HG03103 (cell line): ENCODE measurements at regions not wholly inside any gene's neighbourhood (a gene's known extent, or its start where the extent isn't known, plus 50 kb on each side); places are given as distances from the start of the nearest gene placed in this dataset.
"Not testable (repeated sequence)": the region's sequence is repeated elsewhere in the genome, so short reads cannot be mapped to it uniquely, and the experiment has no call there.

ENCODE experiments used
- ATAC-seq: cut with Tn5 transposase; IDR thresholded peaks from one replicate; pipeline ENCODE4 v1.9.1; 2021; ENCODE audit warnings: low read depth; ENCODE audit not compliant: unreplicated experiment

DNA sequence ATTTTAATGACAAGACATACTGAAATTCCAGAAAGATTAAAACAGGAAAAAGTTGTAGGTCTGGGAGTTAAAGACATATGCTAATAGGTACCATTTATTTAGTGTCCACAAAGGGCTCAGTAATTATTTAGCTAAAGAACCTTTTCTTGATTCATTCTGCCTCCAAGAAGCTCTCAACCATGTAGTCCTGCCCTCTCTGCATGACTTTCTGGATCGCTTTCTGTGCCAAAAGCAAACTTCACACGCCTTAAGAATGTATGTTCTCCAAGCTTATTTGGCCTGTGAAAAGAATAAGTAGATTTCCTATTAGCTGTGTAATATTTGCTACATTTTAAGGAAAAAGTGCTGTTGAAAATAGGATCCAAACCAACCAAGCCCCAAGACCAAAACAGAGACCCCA lies 291.7 kb downstream of the C12orf75 start:
- no peak for ATAC-seq

DNA sequence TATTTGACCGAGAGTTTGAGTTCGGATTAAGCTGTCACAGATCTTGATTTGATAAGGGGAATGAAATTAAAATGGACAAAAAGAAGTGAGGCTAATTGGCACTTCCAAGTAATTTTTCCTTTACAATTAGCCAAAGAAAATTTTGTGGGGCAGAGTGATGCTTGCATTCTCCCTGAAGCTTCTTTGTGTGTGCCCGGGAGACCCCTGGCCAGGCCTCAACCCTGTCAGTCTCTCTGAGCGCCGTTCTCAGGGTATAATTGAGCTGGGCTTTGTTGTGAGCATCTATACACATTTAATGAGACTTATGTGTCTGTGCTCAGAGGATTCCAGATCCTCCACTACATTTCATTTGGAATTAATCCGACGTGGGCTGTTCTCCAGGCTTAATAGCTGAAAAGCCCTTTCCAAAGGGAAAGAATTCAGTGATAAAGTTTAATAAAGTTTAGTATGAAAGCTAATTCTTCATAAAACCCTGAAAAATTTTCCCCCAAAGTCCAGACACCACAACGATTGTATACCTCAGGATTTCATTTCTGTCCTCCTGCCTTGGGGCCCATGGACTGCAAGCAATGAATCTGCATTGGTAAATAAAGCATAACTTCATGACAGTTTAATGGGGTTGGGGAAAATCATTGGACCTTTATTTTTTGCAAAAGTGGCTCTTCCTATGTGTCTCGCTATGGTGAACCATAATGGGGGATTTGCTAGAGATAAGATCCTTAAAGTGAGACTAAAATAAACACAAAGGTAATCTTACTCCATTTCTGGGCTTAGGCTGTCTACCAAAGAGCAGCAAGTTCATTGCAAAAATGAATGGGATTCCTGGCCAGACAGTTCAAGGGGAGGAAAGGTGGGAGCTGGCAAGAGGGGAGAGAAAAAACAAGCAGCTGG lies 292.6 kb downstream of the C12orf75 start:
- no peak for ATAC-seq

DNA sequence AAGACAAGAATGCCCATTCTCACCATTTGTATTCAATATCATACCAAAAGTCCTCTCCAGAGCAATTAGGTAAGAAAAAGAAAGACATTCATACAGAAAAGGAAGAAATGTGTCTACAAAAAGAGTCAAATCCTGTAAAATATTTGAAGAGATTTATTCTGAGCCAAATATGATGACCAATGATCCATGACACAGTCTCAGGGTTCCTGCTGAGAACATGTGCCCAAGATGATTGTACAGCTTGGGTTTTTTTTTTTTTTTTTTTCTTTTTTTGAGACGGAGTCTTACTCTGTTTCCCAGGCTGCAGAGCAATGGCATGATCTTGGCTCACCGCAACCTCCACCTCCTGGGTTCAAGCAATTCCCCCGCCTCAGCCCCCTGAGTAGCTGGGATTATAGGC lies 296.2 kb downstream of the C12orf75 start:
- no peak for ATAC-seq

DNA sequence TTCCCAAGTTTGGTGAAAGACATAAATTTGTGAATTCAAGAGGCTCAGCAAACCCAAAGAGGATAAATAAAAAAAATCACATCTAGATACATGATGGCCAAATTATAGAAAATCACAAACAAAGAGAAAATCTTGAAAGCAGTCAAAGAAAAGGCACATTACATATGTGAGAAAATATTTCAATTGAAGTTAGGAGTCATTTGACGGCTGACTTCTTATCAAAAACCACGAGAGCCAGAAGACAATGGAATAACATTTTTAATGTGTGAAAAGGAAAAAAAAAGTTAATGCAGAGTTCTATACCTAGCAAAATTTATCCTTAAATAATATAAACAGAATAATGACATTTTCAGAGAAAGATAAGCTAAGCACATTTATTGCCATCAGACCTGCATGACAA lies 307.0 kb downstream of the C12orf75 start:
- no peak for ATAC-seq

DNA sequence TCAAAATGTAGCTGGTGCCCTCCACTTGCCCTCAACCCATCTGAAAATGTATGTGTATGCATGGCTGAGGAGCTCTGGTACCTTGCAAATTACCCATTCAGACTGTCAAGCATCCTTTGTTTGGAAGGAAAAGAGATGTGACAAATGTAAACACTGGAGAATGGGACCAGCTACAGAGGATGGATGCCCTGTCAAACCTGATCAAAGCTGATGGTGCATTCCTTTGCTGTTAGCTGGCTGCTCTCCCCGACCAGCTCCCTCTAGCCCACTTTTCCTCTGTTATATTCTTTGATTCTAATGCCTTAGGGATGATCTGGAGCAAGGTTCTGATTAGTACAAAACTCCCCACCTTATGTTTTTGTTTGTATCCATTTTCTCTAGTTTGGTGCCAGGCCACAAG lies 310.3 kb downstream of the C12orf75 start:
- no peak for ATAC-seq

DNA sequence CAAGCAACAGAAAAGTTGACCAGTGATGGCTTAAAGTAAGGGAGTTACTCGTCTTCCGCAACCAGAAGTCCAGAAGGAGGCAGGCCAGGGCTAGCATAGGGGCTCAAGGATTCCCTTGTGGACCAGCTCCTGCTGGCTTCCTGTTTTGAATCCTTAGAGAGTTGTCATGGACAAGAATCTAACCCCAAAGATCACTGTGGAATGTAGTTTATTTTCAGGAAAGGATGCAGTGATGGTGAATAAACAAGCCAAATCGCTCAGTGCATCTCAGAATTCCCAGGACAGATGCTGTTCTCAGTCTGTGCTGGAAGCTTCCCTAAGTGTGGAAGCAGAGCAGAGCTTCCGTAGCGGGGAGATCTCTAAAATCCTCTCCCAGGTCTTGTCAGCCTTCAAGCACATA lies 311.3 kb downstream of the C12orf75 start:
- no peak for ATAC-seq

DNA sequence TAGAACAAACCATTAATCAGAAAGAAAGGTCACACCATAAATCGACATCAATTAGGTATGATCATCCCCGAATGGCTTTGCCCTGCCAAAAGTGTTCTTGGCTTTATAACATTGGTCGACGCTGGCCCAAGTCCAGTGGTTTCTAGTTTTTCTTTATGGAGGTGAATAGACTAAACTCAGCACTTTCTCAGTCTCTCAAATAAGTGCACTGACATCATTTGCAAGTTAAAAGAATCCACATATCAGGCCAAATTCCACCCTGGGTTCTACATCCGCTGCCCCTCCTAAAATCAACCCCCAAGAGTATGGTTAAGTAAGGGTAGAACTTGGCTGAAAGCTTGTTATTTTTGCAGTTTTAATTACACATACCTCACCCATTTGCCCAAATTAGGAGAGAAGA lies 314.3 kb downstream of the C12orf75 start:
- ATAC-seq, result no peak

DNA sequence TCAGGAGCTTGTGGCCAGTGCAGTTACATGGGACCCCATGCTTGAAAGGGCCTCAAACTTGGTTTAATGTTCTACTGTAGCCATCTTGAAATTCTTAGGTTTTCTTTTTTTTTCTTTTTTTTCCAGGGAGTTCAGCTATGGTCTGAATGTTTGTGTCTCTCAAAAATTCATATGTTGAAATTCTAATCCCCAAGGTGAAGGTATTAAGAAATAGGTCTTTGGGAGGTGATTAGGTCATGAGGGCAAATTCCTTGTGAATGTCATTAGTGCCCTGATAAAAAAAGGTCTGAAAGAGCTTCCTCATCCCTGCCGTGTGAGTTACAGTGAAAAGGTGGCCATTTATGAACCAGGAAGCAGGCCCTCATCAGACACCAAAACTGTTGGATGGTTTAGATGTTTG lies 324.1 kb downstream of the C12orf75 start:
- ATAC-seq, result no peak

DNA sequence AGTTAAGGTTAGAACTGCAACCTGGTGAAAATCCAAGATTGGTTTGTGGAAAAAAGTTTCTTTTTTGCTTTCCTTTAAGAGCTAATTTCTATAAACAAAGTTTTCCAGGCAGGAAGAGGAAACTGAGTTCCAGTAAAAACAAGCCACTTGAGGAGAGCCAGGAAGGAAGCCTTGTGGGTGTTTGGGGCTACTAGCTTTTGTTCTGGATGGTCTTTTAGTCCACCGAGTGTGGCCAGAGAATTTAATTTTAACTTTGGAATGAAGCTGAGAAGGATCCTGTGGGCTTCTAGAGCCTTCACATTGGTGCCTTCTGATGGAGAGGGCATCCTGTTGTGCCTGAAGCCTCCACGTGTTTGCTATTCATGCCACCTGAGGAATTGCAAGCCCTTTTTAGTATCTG lies 327.9 kb downstream of the C12orf75 start:
- no peak for ATAC-seq

DNA sequence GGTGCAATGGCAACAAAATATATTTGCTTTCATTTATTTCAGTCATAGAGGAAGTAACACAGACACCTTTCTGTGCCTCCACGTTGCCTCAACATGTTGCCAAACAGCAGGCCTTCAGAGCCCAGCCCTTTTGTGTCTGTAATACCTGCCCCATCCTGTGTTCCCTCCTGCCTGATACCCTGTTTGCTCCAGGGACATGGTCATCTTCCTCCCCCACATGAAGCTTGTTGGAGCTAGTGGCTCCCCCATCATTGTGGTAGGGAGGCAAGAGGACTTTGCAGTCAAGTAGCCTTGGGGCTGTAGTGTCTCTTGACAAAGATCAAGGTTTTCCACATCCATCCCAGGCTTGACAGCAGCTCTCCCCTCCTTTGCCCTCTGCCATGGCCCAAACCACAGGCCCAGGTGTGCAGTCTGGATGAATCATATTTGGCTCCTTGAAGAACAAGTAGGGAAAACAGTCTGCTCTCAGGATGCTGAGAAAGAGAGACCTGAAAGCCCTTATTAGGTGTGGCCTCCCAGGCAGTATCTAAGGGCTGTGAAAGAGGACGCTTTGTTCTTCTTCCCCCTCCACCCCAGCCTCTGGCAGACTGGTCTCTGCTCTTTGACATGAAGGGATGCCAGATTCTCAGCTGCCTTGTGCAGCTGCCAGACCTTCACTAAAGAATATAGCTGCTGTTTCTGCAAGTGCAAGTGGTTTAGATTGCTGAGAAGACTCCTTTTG lies 329.0 kb downstream of the C12orf75 start:
- no peak for ATAC-seq

DNA sequence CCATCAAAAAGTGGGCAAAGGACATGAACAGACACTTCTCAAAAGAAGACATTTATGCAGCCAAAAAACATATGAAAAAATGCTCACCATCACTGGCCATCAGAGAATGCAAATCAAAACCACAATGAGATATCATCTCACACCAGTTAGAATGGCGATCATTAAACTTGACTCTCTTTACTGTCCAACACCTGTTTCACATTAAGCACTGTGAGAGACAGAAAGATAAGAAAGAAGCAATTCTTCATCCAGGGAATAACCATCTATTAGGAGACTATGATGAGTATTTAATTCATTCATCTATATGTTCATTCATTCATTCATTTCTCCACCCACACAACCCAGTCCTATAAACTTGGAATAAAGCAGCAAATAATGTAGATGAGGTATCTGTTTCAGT lies 334.3 kb downstream of the C12orf75 start:
- not testable (repeated sequence) for ATAC-seq

DNA sequence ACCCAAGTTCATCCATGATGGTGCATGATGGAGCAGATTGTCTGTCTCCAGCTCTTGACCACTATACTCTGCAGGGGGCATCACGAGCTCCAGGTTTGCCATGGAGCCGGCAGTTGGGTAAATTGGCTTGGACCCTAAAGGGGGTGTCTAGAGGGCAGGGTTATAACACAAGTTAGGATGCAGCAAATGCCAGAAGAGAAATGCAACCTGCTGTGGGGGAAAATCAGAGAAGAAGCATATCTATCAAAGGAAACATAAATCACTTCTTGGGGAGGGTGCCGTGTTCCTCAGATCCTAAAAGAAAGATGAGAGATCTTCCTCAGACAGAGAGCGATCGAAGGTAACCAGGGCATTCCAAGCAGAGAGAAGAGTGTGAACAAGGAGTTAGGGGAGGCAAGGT lies 334.9 kb downstream of the C12orf75 start:
- no peak for ATAC-seq

DNA sequence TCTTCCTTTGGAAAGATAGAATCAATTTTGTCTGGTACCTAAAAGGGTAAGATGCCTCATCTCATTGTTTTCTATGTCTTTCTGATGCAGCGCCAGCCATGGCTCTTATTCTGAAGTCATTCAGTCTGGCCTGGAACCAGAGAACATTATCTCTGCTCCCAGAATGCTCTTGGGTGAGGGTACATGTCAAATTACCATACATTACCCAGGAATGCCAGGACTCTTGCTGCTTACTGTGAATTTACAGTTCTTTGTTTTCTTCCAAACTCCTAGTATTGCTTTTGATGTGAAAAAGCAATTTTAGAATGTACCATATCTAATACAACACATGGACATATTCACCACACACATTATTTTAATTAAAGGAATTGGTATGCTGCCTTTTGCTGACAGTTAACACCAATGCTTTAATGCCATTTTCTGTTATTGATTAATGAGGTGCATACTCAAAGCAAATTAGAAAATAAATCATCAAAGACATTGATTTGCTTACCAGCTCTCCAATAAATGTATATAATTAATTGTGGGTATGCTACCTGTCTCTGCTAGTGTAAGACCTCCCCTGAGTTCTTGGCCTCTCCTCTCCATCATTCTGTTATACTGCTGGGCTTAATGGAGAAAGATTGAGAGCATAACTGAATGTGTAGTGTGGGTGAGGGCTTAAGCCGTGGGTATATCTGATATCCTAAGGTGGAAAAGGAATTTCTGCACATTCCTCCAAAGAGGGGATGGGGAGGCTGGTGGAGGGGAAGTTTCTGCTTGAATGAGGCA lies 337.7 kb downstream of the C12orf75 start:
- no peak for ATAC-seq

DNA sequence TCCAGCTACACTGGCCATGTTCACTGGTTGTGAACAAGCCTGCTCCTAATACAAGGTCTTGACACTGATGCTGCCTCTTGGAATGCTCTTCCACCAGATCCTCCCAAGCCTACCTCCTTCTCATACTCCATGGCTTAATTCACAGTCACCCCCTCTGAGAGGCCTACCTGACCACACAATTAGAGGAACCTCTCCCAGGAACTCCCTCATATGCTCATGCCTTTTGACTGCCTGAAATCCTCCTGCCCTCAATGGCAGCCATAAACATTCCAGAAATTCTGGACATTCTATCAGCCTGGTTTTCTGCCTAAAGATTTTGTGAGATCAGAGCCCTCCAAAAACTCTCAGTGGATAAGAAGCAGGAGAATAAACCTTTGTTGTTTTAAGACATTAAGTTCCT lies 340.2 kb downstream of the C12orf75 start:
- no peak for ATAC-seq

DNA sequence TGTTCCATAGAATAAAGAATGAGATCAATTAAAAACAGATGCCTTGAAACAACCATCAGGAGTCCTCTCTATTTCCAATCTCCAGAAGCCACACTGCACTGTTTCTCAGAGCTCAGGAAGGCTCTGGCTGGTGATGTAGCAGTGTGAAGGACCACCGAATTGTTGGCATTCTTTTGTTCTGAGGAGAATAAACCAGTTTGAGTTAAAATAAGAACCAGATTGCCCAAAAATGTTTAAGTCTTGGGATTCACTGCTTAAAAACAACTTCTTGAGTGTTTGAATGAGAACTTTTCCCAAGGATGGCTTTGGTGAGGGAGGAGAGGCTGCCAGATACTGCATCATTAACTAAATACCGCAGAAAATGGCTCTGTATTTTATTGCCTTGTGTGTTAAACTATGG lies 341.2 kb downstream of the C12orf75 start:
- ATAC-seq, result no peak

DNA sequence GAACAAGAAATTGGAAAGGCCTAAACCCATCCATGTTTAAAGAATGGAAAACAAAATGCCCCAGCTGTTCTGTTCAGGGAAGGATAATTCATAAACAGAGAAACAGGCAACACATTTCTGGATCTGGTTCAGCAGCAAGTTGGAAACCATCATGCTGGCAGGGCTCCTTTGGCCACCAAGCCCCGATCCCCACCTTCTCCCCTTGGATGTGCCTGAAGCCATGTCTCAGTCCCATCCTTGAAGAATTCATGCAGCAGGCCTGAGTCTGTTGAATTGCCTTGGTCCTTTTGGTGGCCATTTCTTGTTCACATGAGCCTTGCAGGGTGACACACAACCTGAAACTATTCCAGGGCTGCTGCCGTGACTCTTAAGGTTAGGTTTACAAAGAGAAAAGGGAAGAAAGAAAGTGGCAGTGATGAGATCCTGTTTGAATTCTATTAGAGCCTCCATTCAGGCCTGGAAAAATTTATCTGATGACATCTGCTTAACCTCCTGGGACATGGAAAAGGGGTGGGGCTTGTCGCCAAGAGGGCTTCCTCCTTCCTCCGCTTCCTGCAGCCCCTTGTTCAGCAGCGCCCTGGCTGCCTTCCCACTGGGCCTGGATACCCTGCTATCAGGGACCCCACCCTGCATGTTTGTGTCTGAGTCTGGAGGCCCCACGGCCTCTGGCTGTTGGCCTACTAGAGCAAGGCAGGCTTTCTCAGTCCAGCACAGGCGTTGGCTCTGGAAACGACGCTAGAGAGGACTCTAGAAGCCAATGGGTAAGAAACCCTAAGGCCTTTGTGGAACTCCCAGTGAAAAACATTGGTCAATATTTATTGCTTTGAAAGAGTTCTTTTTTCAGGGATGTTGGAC lies 341.9 kb downstream of the C12orf75 start:
- ATAC-seq, result no peak

DNA sequence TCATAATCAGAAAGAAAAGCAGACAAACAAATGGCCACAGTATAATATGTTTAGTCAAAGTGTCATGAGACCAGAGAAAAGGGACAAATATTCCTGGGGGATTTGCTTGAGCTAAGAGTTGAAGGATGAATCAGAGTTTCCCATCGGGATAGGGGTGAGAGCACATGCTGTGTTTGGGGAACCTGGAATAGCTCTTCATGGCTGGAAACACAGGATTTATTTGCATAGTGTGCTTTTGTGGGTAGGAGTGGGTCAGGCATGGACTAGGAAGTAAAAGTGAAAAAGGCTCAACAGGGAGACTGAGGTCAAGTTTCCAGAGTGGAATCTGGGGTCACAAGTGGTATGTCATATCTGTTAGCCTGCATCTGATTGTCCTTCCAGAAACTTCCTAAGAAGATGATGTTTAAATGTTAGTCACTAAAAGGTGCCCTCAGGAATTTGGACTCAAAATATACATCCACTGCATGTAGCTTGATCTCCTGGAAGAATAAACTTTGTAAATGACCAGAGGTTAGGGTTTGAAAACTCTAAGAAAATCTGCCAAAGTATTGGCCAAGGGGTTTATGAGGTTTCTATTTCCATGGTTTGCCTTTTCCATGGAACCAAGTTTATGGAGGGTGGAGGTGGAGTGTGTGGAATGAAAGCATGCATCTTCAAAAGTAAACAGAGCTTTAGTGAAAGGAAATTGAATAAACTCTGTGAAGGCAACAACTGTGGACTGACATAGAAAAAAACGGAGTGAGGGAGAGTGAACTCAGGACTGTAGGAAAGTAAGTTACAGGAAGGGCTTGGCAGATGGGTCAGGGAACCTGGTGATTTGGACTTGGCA lies 344.6 kb downstream of the C12orf75 start:
- no peak for ATAC-seq

DNA sequence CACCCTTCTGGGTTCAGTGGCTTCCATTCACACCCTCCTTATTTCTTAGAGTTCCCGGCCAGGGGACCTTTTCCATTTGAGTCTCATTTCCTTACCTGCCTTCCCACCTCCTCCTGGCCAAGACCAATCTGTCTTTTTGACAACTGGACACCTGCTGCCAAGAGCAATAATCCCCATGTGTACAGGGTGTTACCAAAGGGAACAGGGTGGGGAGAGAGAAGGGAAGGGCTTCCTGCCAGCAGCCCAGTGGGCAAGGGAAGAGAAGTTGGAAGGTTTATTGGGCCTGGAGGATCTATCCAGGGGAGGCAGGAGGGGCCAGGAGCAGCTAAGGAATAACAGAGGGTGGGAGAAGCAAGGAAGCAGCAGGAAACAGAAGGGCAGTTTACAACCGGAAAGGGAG lies 346.2 kb downstream of the C12orf75 start:
- ATAC-seq, result no peak

DNA sequence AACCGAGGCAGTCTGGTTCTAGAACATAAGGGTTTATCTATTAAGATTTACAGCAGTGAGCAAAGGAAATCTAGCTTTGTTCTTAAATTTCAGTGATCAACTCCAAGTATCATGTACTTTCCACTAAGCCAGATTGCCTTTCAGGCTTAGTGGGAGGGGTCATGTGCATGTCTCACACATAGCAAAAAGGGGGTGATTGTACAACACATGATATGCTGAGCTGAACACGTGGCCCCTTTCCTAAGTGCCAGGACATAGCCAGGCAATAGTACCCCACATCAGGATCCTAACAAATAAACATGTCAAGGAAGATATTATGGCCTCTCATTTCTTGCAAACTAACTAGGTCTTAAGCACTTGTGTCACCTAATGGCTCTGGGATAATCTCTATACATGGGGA lies 347.2 kb downstream of the C12orf75 start:
- ATAC-seq, result no peak

DNA sequence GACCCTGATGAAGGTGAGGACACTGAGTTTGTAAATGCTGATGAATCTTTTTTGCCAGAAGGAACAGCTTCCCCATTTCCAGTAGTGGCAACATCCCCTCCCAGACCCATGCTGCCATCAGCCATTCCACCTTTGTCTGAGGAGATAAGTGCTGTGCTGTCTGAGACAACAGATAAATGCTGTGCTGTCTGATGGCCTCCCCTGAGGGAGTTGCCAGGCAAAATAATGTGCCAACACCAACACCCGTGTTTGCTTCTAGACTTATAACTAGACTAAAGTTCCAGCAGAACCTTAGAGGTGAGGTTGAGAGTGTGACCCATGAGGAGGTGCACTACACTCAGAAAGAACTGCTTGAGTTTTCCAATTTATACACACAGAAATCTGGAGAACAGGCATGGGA lies 349.5 kb downstream of the C12orf75 start:
- no peak for ATAC-seq
